Amniotic stem cell (primary cell): ENCODE measurements at regions not wholly inside any gene's neighbourhood (a gene's known extent, or its start where the extent isn't known, plus 50 kb on each side); places are given as distances from the start of the nearest gene placed in this dataset.

Experiments used
- DNase-seq: peaks from one replicate; lab custom pipeline; 2025; lab: John Stamatoyannopoulos, UW

GRCh38 chr21:26412885-26413284, 160.2 kb downstream of the CYYR1 start:
- no peak for DNase-seq

- DNase-seq = no peak
Observed at GRCh38 chr21:26409735-26410134, 163.4 kb downstream of the CYYR1 start.

- DNase-seq = no peak
Observed at GRCh38 chr21:26408511-26408910, 164.6 kb downstream of the CYYR1 start.

- no peak for DNase-seq
Observed at GRCh38 chr21:26406526-26406925, 166.6 kb downstream of the CYYR1 start.

- DNase-seq = peak; percentile 51
Observed at GRCh38 chr21:26405735-26406361, 167.2 kb downstream of the CYYR1 start.

- no peak for DNase-seq
Observed at GRCh38 chr21:26405071-26405470, 168.0 kb downstream of the CYYR1 start.

GRCh38 chr21:26404288-26404687, 168.8 kb downstream of the CYYR1 start:
- no peak for DNase-seq

GRCh38 chr21:26403321-26403720, 169.8 kb downstream of the CYYR1 start:
- no peak for DNase-seq

GRCh38 chr21:26397545-26397944, 175.5 kb downstream of the CYYR1 start:
- DNase-seq = no peak

- DNase-seq = no peak
Observed at GRCh38 chr21:26394341-26394740, 178.7 kb downstream of the CYYR1 start.

GRCh38 chr21:26391166-26391565, 181.9 kb downstream of the CYYR1 start:
- no peak for DNase-seq

- peak; percentile 37 for DNase-seq
Observed at GRCh38 chr21:26389971-26390641, 183.0 kb downstream of the CYYR1 start.

GRCh38 chr21:26388731-26389231, 184.3 kb downstream of the CYYR1 start:
- no peak for DNase-seq

GRCh38 chr21:26385721-26386120, 187.4 kb downstream of the CYYR1 start:
- DNase-seq = no peak

GRCh38 chr21:26379561-26379960, 193.5 kb downstream of the CYYR1 start:
- no peak for DNase-seq

GRCh38 chr21:26377111-26377694, 195.9 kb downstream of the CYYR1 start:
- DNase-seq = no peak

GRCh38 chr21:26374817-26375216, 198.3 kb downstream of the CYYR1 start:
- no peak for DNase-seq

GRCh38 chr21:26368591-26369320, 198.2 kb upstream of the APP start:
- no peak for DNase-seq

GRCh38 chr21:26366781-26367180, 196.2 kb upstream of the APP start:
- DNase-seq = no peak

- no peak for DNase-seq
Observed at GRCh38 chr21:26365849-26366248, 195.3 kb upstream of the APP start.

GRCh38 chr21:26351661-26352060, 181.1 kb upstream of the APP start:
- DNase-seq = no peak

- DNase-seq = no peak
Observed at GRCh38 chr21:26332867-26333266, 162.3 kb upstream of the APP start.
